T-helper 17 cell (primary cell): ENCODE measurements at regions not wholly inside any gene's neighbourhood (a gene's known extent, or its start where the extent isn't known, plus 50 kb on each side); places are given as distances from the start of the nearest gene placed in this dataset.

Experiments
- ATAC-seq: fragments of 150-1000 bp; cut with Tn5 transposase; 2 replicates; pipeline ENCODE4 v1.10.0; 2021; ENCODE audit warnings: mild to moderate bottlenecking, moderate library complexity
- DNase-seq, 3 donors: peaks; one replicate each; pipeline versions ENCODE4 v3.0.0 to v3.0.0-alpha.2; 2020 to 2021
- H3K9me3 ChIP-seq: one replicate; pipeline ENCODE4 v1.7.0; 2013; ENCODE audit warnings: low read length, mild to moderate bottlenecking; ENCODE audit not compliant: control insufficient read depth, poor library complexity, severe bottlenecking
- H3K27ac Mint-ChIP-seq: one replicate; pipeline ENCODE4 v1.8.0; 2022; ENCODE audit warnings: mild to moderate bottlenecking, moderate library complexity, mixed read lengths
- H3K27me3 Mint-ChIP-seq: one replicate; pipeline ENCODE4 v1.8.0; 2022; ENCODE audit warnings: mixed read lengths
- H3K36me3 Mint-ChIP-seq: one replicate; pipeline ENCODE4 v1.8.0; 2022; ENCODE audit warnings: low read depth, mixed read lengths
- H3K4me1 Mint-ChIP-seq: one replicate; pipeline ENCODE4 v1.8.0; 2022; ENCODE audit warnings: mild to moderate bottlenecking, mixed read lengths
- H3K4me3 Mint-ChIP-seq: one replicate; pipeline ENCODE4 v1.8.0; 2022; ENCODE audit warnings: mild to moderate bottlenecking, moderate library complexity, mixed read lengths

- H3K27ac Mint-ChIP-seq = no peak overlapping the region
- H3K9me3 ChIP-seq = no peaks in the 10 kb centered on the region
- no peaks in the 10 kb centered on the region for H3K27me3 Mint-ChIP-seq
- no peaks in the 10 kb centered on the region for H3K4me1 Mint-ChIP-seq
- ATAC-seq (no peak), DNase-seq (no peak)
- no peaks in the 10 kb centered on the region for H3K36me3 Mint-ChIP-seq
- no peak overlapping the region for H3K4me3 Mint-ChIP-seq
Measured at GRCh38 chr9:80440724-80441123, 869.0 kb downstream of the TLE4 start.

GRCh38 chr9:80437825-80438224 lies 866.1 kb downstream of the TLE4 start:
- no peak for ATAC-seq
- no peak for DNase-seq

GRCh38 chr9:80437091-80437640 lies 865.4 kb downstream of the TLE4 start:
- Mint-ChIP-seq H3K4me3 (no peak overlapping the region), H3K27ac (no peak overlapping the region), H3K36me3 (no peaks in the 10 kb centered on the region), H3K27me3 (no peaks in the 10 kb centered on the region), H3K4me1 (no peaks in the 10 kb centered on the region)
- ATAC-seq = no peak
- DNase-seq = no peak
- H3K9me3 ChIP-seq = no peaks in the 10 kb centered on the region

More at GRCh38 chr9:80437825-80438224, 866.1 kb downstream of the TLE4 start:
- H3K36me3 Mint-ChIP-seq = no peaks in the 10 kb centered on the region
- H3K27ac Mint-ChIP-seq = no peak overlapping the region
- no peak overlapping the region for H3K4me3 Mint-ChIP-seq
- no peaks in the 10 kb centered on the region for H3K4me1 Mint-ChIP-seq
- H3K27me3 Mint-ChIP-seq = no peaks in the 10 kb centered on the region
- H3K9me3 ChIP-seq = no peaks in the 10 kb centered on the region

GRCh38 chr9:80435591-80435990 lies 863.8 kb downstream of the TLE4 start:
- DNase-seq = no peak
- H3K36me3 Mint-ChIP-seq = no peaks in the 10 kb centered on the region
- H3K27me3 Mint-ChIP-seq = no peaks in the 10 kb centered on the region
- H3K4me1 Mint-ChIP-seq = no peaks in the 10 kb centered on the region
- H3K4me3 Mint-ChIP-seq = no peak overlapping the region
- no peaks in the 10 kb centered on the region for H3K9me3 ChIP-seq
- no peak for ATAC-seq
- H3K27ac Mint-ChIP-seq = no peak overlapping the region

- Mint-ChIP-seq H3K4me3 (no peak overlapping the region), H3K27ac (no peak overlapping the region), H3K4me1 (no peaks in the 10 kb centered on the region), H3K27me3 (no peaks in the 10 kb centered on the region), H3K36me3 (no peaks in the 10 kb centered on the region)
- no peaks in the 10 kb centered on the region for H3K9me3 ChIP-seq
- ATAC-seq = no peak
- DNase-seq = no peak
Measured at GRCh38 chr9:80426992-80427391, 855.2 kb downstream of the TLE4 start.

- Mint-ChIP-seq H3K27ac (no peak overlapping the region), H3K4me3 (no peak overlapping the region)
Measured at GRCh38 chr9:80417211-80417773, 845.5 kb downstream of the TLE4 start.

GRCh38 chr9:80410106-80410505 lies 838.3 kb downstream of the TLE4 start:
- H3K4me1 Mint-ChIP-seq = no peaks in the 10 kb centered on the region
- H3K27ac Mint-ChIP-seq = no peak overlapping the region
- no peaks in the 10 kb centered on the region for H3K27me3 Mint-ChIP-seq
- no peak overlapping the region for H3K4me3 Mint-ChIP-seq
- ATAC-seq (no peak), DNase-seq (no peak)
- H3K36me3 Mint-ChIP-seq = no peaks in the 10 kb centered on the region
- no peaks in the 10 kb centered on the region for H3K9me3 ChIP-seq

More at GRCh38 chr9:80417211-80417773, 845.5 kb downstream of the TLE4 start:
- Mint-ChIP-seq H3K36me3 (no peaks in the 10 kb centered on the region), H3K27me3 (no peaks in the 10 kb centered on the region), H3K4me1 (no peaks in the 10 kb centered on the region)
- no peak for ATAC-seq
- DNase-seq = no peak
- H3K9me3 ChIP-seq = no peaks in the 10 kb centered on the region

GRCh38 chr9:80407220-80407619 lies 835.5 kb downstream of the TLE4 start:
- DNase-seq (no peak), ATAC-seq (no peak)
- H3K4me3 Mint-ChIP-seq = no peak overlapping the region
- H3K9me3 ChIP-seq = no peaks in the 10 kb centered on the region
- no peaks in the 10 kb centered on the region for H3K36me3 Mint-ChIP-seq
- no peaks in the 10 kb centered on the region for H3K4me1 Mint-ChIP-seq
- no peaks in the 10 kb centered on the region for H3K27me3 Mint-ChIP-seq
- no peak overlapping the region for H3K27ac Mint-ChIP-seq

GRCh38 chr9:80401243-80401642 lies 829.5 kb downstream of the TLE4 start:
- no peaks in the 10 kb centered on the region for H3K9me3 ChIP-seq
- no peaks in the 10 kb centered on the region for H3K4me1 Mint-ChIP-seq
- H3K4me3 Mint-ChIP-seq = no peak overlapping the region
- no peak overlapping the region for H3K27ac Mint-ChIP-seq
- H3K27me3 Mint-ChIP-seq = no peaks in the 10 kb centered on the region
- DNase-seq = no peak
- H3K36me3 Mint-ChIP-seq = no peaks in the 10 kb centered on the region
- no peak for ATAC-seq

GRCh38 chr9:80400624-80401230 lies 829.0 kb downstream of the TLE4 start:
- H3K4me1 Mint-ChIP-seq = no peaks in the 10 kb centered on the region
- H3K9me3 ChIP-seq = no peaks in the 10 kb centered on the region
- no peak for DNase-seq
- ATAC-seq = no peak
- no peaks in the 10 kb centered on the region for H3K36me3 Mint-ChIP-seq
- no peak overlapping the region for H3K27ac Mint-ChIP-seq
- H3K27me3 Mint-ChIP-seq = no peaks in the 10 kb centered on the region
- no peak overlapping the region for H3K4me3 Mint-ChIP-seq

GRCh38 chr9:80399606-80400005 lies 827.8 kb downstream of the TLE4 start:
- no peaks in the 10 kb centered on the region for H3K4me1 Mint-ChIP-seq
- no peak for DNase-seq
- H3K27ac Mint-ChIP-seq = no peak overlapping the region
- H3K4me3 Mint-ChIP-seq = no peak overlapping the region
- ATAC-seq = no peak
- no peaks in the 10 kb centered on the region for H3K36me3 Mint-ChIP-seq
- H3K9me3 ChIP-seq = no peaks in the 10 kb centered on the region
- no peaks in the 10 kb centered on the region for H3K27me3 Mint-ChIP-seq

- no peaks in the 10 kb centered on the region for H3K9me3 ChIP-seq
- no peak overlapping the region for H3K27ac Mint-ChIP-seq
- no peak for DNase-seq
- no peak for ATAC-seq
- H3K4me1 Mint-ChIP-seq = no peaks in the 10 kb centered on the region
- H3K27me3 Mint-ChIP-seq = no peaks in the 10 kb centered on the region
- no peaks in the 10 kb centered on the region for H3K36me3 Mint-ChIP-seq
- no peak overlapping the region for H3K4me3 Mint-ChIP-seq
Measured at GRCh38 chr9:80387828-80388227, 816.1 kb downstream of the TLE4 start.

- no peak for DNase-seq
- no peak for ATAC-seq
- H3K27ac Mint-ChIP-seq = no peak overlapping the region
- no peaks in the 10 kb centered on the region for H3K4me1 Mint-ChIP-seq
- H3K36me3 Mint-ChIP-seq = no peaks in the 10 kb centered on the region
- no peaks in the 10 kb centered on the region for H3K9me3 ChIP-seq
- no peak overlapping the region for H3K4me3 Mint-ChIP-seq
- H3K27me3 Mint-ChIP-seq = no peaks in the 10 kb centered on the region
Measured at GRCh38 chr9:80385246-80385645, 813.5 kb downstream of the TLE4 start.

- no peaks in the 10 kb centered on the region for H3K36me3 Mint-ChIP-seq
- no peaks in the 10 kb centered on the region for H3K9me3 ChIP-seq
- no peak overlapping the region for H3K4me3 Mint-ChIP-seq
- no peak for ATAC-seq
- H3K27me3 Mint-ChIP-seq = no peaks in the 10 kb centered on the region
- no peak overlapping the region for H3K27ac Mint-ChIP-seq
- DNase-seq = no peak
- no peaks in the 10 kb centered on the region for H3K4me1 Mint-ChIP-seq
Measured at GRCh38 chr9:80383331-80383730, 811.6 kb downstream of the TLE4 start.
